Neural cell (in vitro differentiated cells): ENCODE measurements at regions not wholly inside any gene's neighbourhood (a gene's known extent, or its start where the extent isn't known, plus 50 kb on each side); places are given as distances from the start of the nearest gene placed in this dataset.

Experiments used
- H2AFZ ChIP-seq: fragments of 200-600, 300-800 bp; sonication (generic), shearing (Covaris generic); 2 replicates; pipeline ENCODE4 v1.6.0; 2014; ENCODE audit warnings: low read depth, mild to moderate bottlenecking, antibody characterized with exemption, low read length, moderate library complexity
- H3F3A ChIP-seq: fragments of 200-600 bp; shearing (Covaris generic); 2 replicates; pipeline ENCODE4 v1.6.1; 2016; ENCODE audit warnings: mild to moderate bottlenecking, moderate library complexity, mixed read lengths, antibody characterized with exemption, low read length; ENCODE audit not compliant: insufficient read depth, poor library complexity, severe bottlenecking
- H3K27ac ChIP-seq: fragments of 200-600, 300-800 bp; sonication (generic), shearing (Covaris generic); 2 replicates; pipeline ENCODE4 v1.5.1; 2014; ENCODE audit warnings: mild to moderate bottlenecking, low read length, moderate library complexity
- H3K27me3 ChIP-seq: fragments of 300-800, 200-600 bp; sonication (generic), shearing (Covaris generic); 2 replicates; pipeline ENCODE4 v1.6.0; 2014; ENCODE audit warnings: mild to moderate bottlenecking, low read depth, low read length, moderate library complexity; ENCODE audit not compliant: insufficient read depth
- H3K36me3 ChIP-seq: fragments of 300-800, 200-600 bp; sonication (generic), shearing (Covaris generic); 2 replicates; pipeline ENCODE4 v1.5.1; 2014; ENCODE audit warnings: mild to moderate bottlenecking, antibody characterized with exemption, low read length, moderate library complexity; ENCODE audit not compliant: insufficient read depth
- H3K4me2 ChIP-seq: fragments of 300-800, 200-600 bp; sonication (generic), shearing (Covaris generic); 2 replicates; pipeline ENCODE4 v1.6.0; 2014; ENCODE audit warnings: mild to moderate bottlenecking, low read length
- H3K4me3 ChIP-seq: fragments of 300-800, 200-600 bp; sonication (generic), shearing (Covaris generic); 2 replicates; pipeline ENCODE4 v1.5.1; 2014; ENCODE audit warnings: mild to moderate bottlenecking, low read length, moderate library complexity
- H3K79me2 ChIP-seq: fragments of 200-600 bp; shearing (Covaris generic); replicated peaks from 2 replicates; pipeline ENCODE4 v1.6.0; 2014; ENCODE audit warnings: mild to moderate bottlenecking, low read length, moderate library complexity; ENCODE audit not compliant: insufficient read depth
- H3K9ac ChIP-seq: fragments of 300-800, 200-600 bp; sonication (generic), shearing (Covaris generic); 2 replicates; pipeline ENCODE4 v1.6.1; 2016; ENCODE audit warnings: mild to moderate bottlenecking, low read length, mixed read lengths
- H3K9me2 ChIP-seq: fragments of 200-600 bp; shearing (Covaris generic); 2 replicates; pipeline ENCODE4 v1.6.1; 2016; ENCODE audit warnings: mild to moderate bottlenecking, low read length, mixed read lengths; ENCODE audit not compliant: insufficient read depth
- H3K9me3 ChIP-seq: fragments of 200-600, 300-800 bp; sonication (generic), shearing (Covaris generic); 2 replicates; pipeline ENCODE4 v1.6.1; 2016; ENCODE audit warnings: mild to moderate bottlenecking, mixed run types, low read length, moderate library complexity, mixed read lengths
- H4K20me1 ChIP-seq: fragments of 200-600 bp; shearing (Covaris generic); 2 replicates; pipeline ENCODE4 v1.6.1; 2016; ENCODE audit warnings: mild to moderate bottlenecking, mixed run types; ENCODE audit not compliant: insufficient read depth
- CTCF ChIP-seq: fragments of 450-650 bp; IDR thresholded peaks from 2 replicates; pipeline ENCODE4 v1.5.1; 2014; ENCODE audit warnings: antibody characterized with exemption, mild to moderate bottlenecking, moderate library complexity; ENCODE audit not compliant: poor library complexity, severe bottlenecking
- EP300 ChIP-seq: fragments of 450-650 bp; conservative IDR thresholded peaks from 2 replicates; pipeline ENCODE4 v1.6.1; 2014; ENCODE audit warnings: antibody characterized with exemption, mild to moderate bottlenecking, moderate library complexity; ENCODE audit not compliant: poor library complexity, severe bottlenecking
- EZH2 ChIP-seq: fragments of 200-600, 300-800 bp; shearing (Covaris generic), sonication (generic); IDR thresholded peaks from 2 replicates; pipeline ENCODE4 v1.6.1; 2014; ENCODE audit warnings: antibody characterized with exemption, low read length, borderline replicate concordance, mild to moderate bottlenecking; ENCODE audit not compliant: insufficient read depth, poor library complexity, severe bottlenecking
- MXI1 ChIP-seq: fragments of 450-650 bp; conservative IDR thresholded peaks from 2 replicates; pipeline ENCODE4 v1.6.1; 2014; ENCODE audit warnings: antibody characterized with exemption, mild to moderate bottlenecking; ENCODE audit not compliant: poor library complexity, severe bottlenecking
- POLR2AphosphoS5 ChIP-seq: IDR thresholded peaks from 2 replicates; pipeline ENCODE4 v1.6.1; 2012
- RAD21 ChIP-seq: fragments of 450-650 bp; conservative IDR thresholded peaks from 2 replicates; pipeline ENCODE4 v1.6.1; 2014; ENCODE audit warnings: antibody characterized with exemption, mild to moderate bottlenecking, moderate library complexity
- REST ChIP-seq: IDR thresholded peaks from 2 replicates; pipeline ENCODE4 v1.6.1; 2012; ENCODE audit warnings: borderline replicate concordance
- SMC3 ChIP-seq: fragments of 450-650 bp; conservative IDR thresholded peaks from 2 replicates; pipeline ENCODE4 v1.6.1; 2014; ENCODE audit warnings: antibody characterized with exemption, mild to moderate bottlenecking, moderate library complexity; ENCODE audit not compliant: poor library complexity
- TAF1 ChIP-seq: IDR thresholded peaks from 2 replicates; pipeline ENCODE4 v1.6.1; 2012; ENCODE audit warnings: low read depth

GRCh38 chr3:106214641-106215040 is 345.8 kb upstream of the CBLB start:
- Histone ChIP-seq H3K4me3 (no peak overlapping the region), H3K27me3 (no peaks in the 10 kb centered on the region), H3K4me2 (no peak overlapping the region), H2AFZ (no peak overlapping the region), H3K36me3 (no peaks in the 10 kb centered on the region), H3F3A (no peaks in the 10 kb centered on the region), H3K27ac (no peak overlapping the region), H3K9me2 (no peaks in the 10 kb centered on the region), H3K9ac (no peak overlapping the region), H3K9me3 (no peaks in the 10 kb centered on the region), H3K79me2 (no peaks in the 10 kb centered on the region), H4K20me1 (no peaks in the 10 kb centered on the region)
- TF ChIP-seq CTCF = no peak
- no peak for TF ChIP-seq REST
- TF ChIP-seq MXI1 = no peak
- no peak for TF ChIP-seq SMC3
- TF ChIP-seq POLR2AphosphoS5 = no peak
- no peak for TF ChIP-seq EZH2
- no peak for TF ChIP-seq EP300
- no peak for TF ChIP-seq TAF1
- no peak for TF ChIP-seq RAD21

- H3K79me2 ChIP-seq = no peaks in the 10 kb centered on the region
- no peaks in the 10 kb centered on the region for H3F3A ChIP-seq
- no peaks in the 10 kb centered on the region for H4K20me1 ChIP-seq
- H2AFZ ChIP-seq = no peak overlapping the region
- no peak overlapping the region for H3K4me3 ChIP-seq
- no peaks in the 10 kb centered on the region for H3K36me3 ChIP-seq
- no peak overlapping the region for H3K27ac ChIP-seq
- H3K27me3 ChIP-seq = no peaks in the 10 kb centered on the region
- H3K4me2 ChIP-seq = no peak overlapping the region
- H3K9me3 ChIP-seq = no peaks in the 10 kb centered on the region
- no peak for TF ChIP-seq EP300
- no peak for TF ChIP-seq REST
- no peak for TF ChIP-seq SMC3
- no peak for TF ChIP-seq RAD21
- TF ChIP-seq TAF1 = no peak
- TF ChIP-seq EZH2 = no peak
- TF ChIP-seq MXI1 = no peak
- no peak for TF ChIP-seq CTCF
- TF ChIP-seq POLR2AphosphoS5 = no peak
- no peaks in the 10 kb centered on the region for H3K9me2 ChIP-seq
- H3K9ac ChIP-seq = no peak overlapping the region
These were observed 346.2 kb upstream of the CBLB start for GRCh38 chr3:106215047-106215446.
